ENCODE measurements at regions not wholly inside any gene's neighbourhood (a gene's known extent, or its start where the extent isn't known, plus 50 kb on each side); places are given as distances from the start of the nearest gene placed in this dataset.

- DNase-seq, result no peak
These were observed 423.0 kb downstream of the IRS2 start for GRCh38 chr13:109363431-109363830.

- DNase-seq, result no peak
These were observed 423.8 kb downstream of the IRS2 start for GRCh38 chr13:109362616-109363015.

GRCh38 chr13:109361562-109362289 is 424.7 kb downstream of the IRS2 start:
- no peak for DNase-seq

GRCh38 chr13:109357751-109358471 is 428.5 kb downstream of the IRS2 start:
- no peak for DNase-seq

GRCh38 chr13:109355875-109356434 is 430.4 kb downstream of the IRS2 start:
- DNase-seq, result no peak

GRCh38 chr13:109355166-109355565 is 431.2 kb downstream of the IRS2 start:
- no peak for DNase-seq

GRCh38 chr13:109351236-109351635 is 435.1 kb downstream of the IRS2 start:
- no peak for DNase-seq

GRCh38 chr13:109348519-109349258 is 437.7 kb downstream of the IRS2 start:
- DNase-seq, result no peak

GRCh38 chr13:109346060-109346459 is 440.3 kb downstream of the IRS2 start:
- no peak for DNase-seq

GRCh38 chr13:109345433-109345941 is 440.9 kb downstream of the IRS2 start:
- no peak for DNase-seq

- no peak for DNase-seq
These were observed 441.7 kb downstream of the IRS2 start for GRCh38 chr13:109344552-109345157.

GRCh38 chr13:109336730-109337129 is 449.7 kb downstream of the IRS2 start:
- no peak for DNase-seq

- no peak for DNase-seq
These were observed 452.3 kb downstream of the IRS2 start for GRCh38 chr13:109333893-109334651.

GRCh38 chr13:109332506-109333499 is 453.6 kb downstream of the IRS2 start:
- DNase-seq, result no peak

- peak; percentile 37 for DNase-seq
These were observed 454.5 kb downstream of the IRS2 start for GRCh38 chr13:109331898-109332297.

GRCh38 chr13:109331011-109331433 is 455.4 kb downstream of the IRS2 start:
- DNase-seq, result no peak

- no peak for DNase-seq
These were observed 456.3 kb downstream of the IRS2 start for GRCh38 chr13:109330123-109330522.

- DNase-seq, result no peak
These were observed 457.2 kb downstream of the IRS2 start for GRCh38 chr13:109329175-109329574.

GRCh38 chr13:109326601-109327000 is 459.8 kb downstream of the IRS2 start:
- DNase-seq, result no peak

- DNase-seq, result no peak
These were observed 463.0 kb downstream of the IRS2 start for GRCh38 chr13:109323338-109323737.
